Hepatocyte (in vitro differentiated cells): ENCODE measurements at regions not wholly inside any gene's neighbourhood (a gene's known extent, or its start where the extent isn't known, plus 50 kb on each side); places are given as distances from the start of the nearest gene placed in this dataset.

Experiments used
- CTCF ChIP-seq: fragments of 200-600 bp; sonication (generic); IDR thresholded peaks from 2 replicates; pipeline ENCODE4 v1.5.1; 2016; ENCODE audit warnings: antibody characterized with exemption, mild to moderate bottlenecking; ENCODE audit not compliant: poor library complexity
- EZH2phosphoT487 ChIP-seq: fragments of 200-600 bp; sonication (generic); IDR thresholded peaks from one replicate; pipeline ENCODE4 v1.6.1; 2018; ENCODE audit warnings: antibody characterized with exemption, mild to moderate bottlenecking, low read depth, moderate library complexity; ENCODE audit not compliant: unreplicated experiment, severe bottlenecking

- TF ChIP-seq CTCF (no peak), EZH2phosphoT487 (no peak)
Measured at GRCh38 chr9:22580788-22581187, 134.2 kb downstream of the DMRTA1 start.
